Mesendoderm (in vitro differentiated cells): ENCODE measurements at regions not wholly inside any gene's neighbourhood (a gene's known extent, or its start where the extent isn't known, plus 50 kb on each side); places are given as distances from the start of the nearest gene placed in this dataset.
A peak's percentile ranks its signal among the peaks of the same experiment; 100 is the strongest.

Experiments used
- DNase-seq: peaks from one replicate; pipeline ENCODE4 v3.0.0; 2013
- H2AK5ac ChIP-seq: 2 replicates; pipeline ENCODE4 v1.6.1; 2013; ENCODE audit warnings: low read length, inconsistent platforms
- H2BK120ac ChIP-seq: 2 replicates; pipeline ENCODE4 v1.6.1; 2013; ENCODE audit warnings: low read depth, mild to moderate bottlenecking, low read length, moderate library complexity, mixed read lengths
- H2BK15ac ChIP-seq: replicated peaks from 2 replicates; pipeline ENCODE4 v1.6.1; 2013; ENCODE audit warnings: low read depth, mild to moderate bottlenecking, moderate library complexity
- H2BK5ac ChIP-seq: 2 replicates; pipeline ENCODE4 v1.6.1; 2013; ENCODE audit warnings: low read length, inconsistent platforms
- H3K18ac ChIP-seq: 2 replicates; pipeline ENCODE4 v1.6.1; 2013; ENCODE audit warnings: mild to moderate bottlenecking, low read length, mixed read lengths
- H3K23ac ChIP-seq: one replicate; pipeline ENCODE4 v1.6.1; 2013; ENCODE audit warnings: low read length
- H3K27ac ChIP-seq: 2 replicates; pipeline ENCODE4 v1.5.1; 2013; ENCODE audit warnings: low read depth, mild to moderate bottlenecking, inconsistent platforms, low read length, moderate library complexity
- H3K27me3 ChIP-seq: 2 replicates; pipeline ENCODE4 v1.6.1; 2013; ENCODE audit warnings: low read length, control low read depth, mild to moderate bottlenecking, inconsistent platforms; ENCODE audit not compliant: insufficient read depth, poor library complexity
- H3K36me3 ChIP-seq: 2 replicates; pipeline ENCODE4 v1.6.1; 2013; ENCODE audit warnings: low read length, inconsistent platforms; ENCODE audit not compliant: control insufficient read depth, insufficient read depth
- H3K4ac ChIP-seq: one replicate; pipeline ENCODE4 v1.6.1; 2013; ENCODE audit warnings: low read depth, mild to moderate bottlenecking, low read length, moderate library complexity
- H3K4me1 ChIP-seq: 2 replicates; pipeline ENCODE4 v1.6.1; 2013; ENCODE audit warnings: low read depth, low read length, inconsistent platforms; ENCODE audit not compliant: control insufficient read depth
- H3K4me2 ChIP-seq: 2 replicates; pipeline ENCODE4 v1.6.1; 2013; ENCODE audit warnings: low read length
- H3K4me3 ChIP-seq: 2 replicates; pipeline ENCODE4 v1.5.1; 2013; ENCODE audit warnings: mild to moderate bottlenecking, low read length
- H3K56ac ChIP-seq: one replicate; pipeline ENCODE4 v1.6.1; 2013; ENCODE audit warnings: low read length
- H3K79me1 ChIP-seq: 2 replicates; pipeline ENCODE4 v1.6.1; 2013; ENCODE audit warnings: low read length, inconsistent platforms
- H3K79me2 ChIP-seq: 2 replicates; pipeline ENCODE4 v1.6.1; 2013; ENCODE audit warnings: mild to moderate bottlenecking, low read length; ENCODE audit not compliant: control insufficient read depth, insufficient read depth
- H3K9ac ChIP-seq: 2 replicates; pipeline ENCODE4 v1.6.1; 2013; ENCODE audit warnings: low read length, inconsistent platforms
- H4K5ac ChIP-seq: one replicate; pipeline ENCODE4 v1.6.1; 2013; ENCODE audit warnings: low read length
- H4K8ac ChIP-seq: one replicate; pipeline ENCODE4 v1.6.1; 2013; ENCODE audit warnings: low read depth, mild to moderate bottlenecking, control low read depth, low read length, moderate library complexity
- WGBS: extraction: QIAGEN DNeasy Blood & Tissue Kit; methylation state at CpG from one replicate; pipeline ENCODE4 v1.1.7; 2013; ENCODE audit warnings: low lambda C conversion rate, missing lambda C conversion rate; ENCODE audit not compliant: insufficient coverage; ENCODE audit errors: extremely low coverage; 5-methylcytosine and 5-hydroxymethylcytosine counted together

- Histone ChIP-seq H2BK120ac (no peak overlapping the region), H3K4ac (no peak overlapping the region), H3K56ac (no peak overlapping the region), H4K5ac (no peak overlapping the region), H3K4me3 (no peak overlapping the region), H3K9ac (no peak overlapping the region), H2BK5ac (no peak overlapping the region), H3K4me1 (peaks cover 8% of the 10 kb centered on the region), H3K27me3 (no peaks in the 10 kb centered on the region), H3K18ac (no peak overlapping the region), H3K27ac (no peak overlapping the region), H3K79me1 (no peaks in the 10 kb centered on the region), H4K8ac (no peak overlapping the region), H3K23ac (no peak overlapping the region), H3K79me2 (no peaks in the 10 kb centered on the region), H3K4me2 (no peak overlapping the region), H2AK5ac (no peak overlapping the region), H3K36me3 (no peaks in the 10 kb centered on the region), H2BK15ac (no peak overlapping the region)
- WGBS: no CpG with 5 or more reads among the region's 7 CpGs
- peak; percentile 80 for DNase-seq
These were observed 73.7 kb upstream of the DLG1 start for GRCh38 chr3:197372047-197372661.

- Histone ChIP-seq H3K23ac (no peak overlapping the region), H2BK15ac (no peak overlapping the region), H3K27ac (no peak overlapping the region), H3K79me1 (no peaks in the 10 kb centered on the region), H3K4me3 (no peak overlapping the region), H2AK5ac (no peak overlapping the region), H3K9ac (no peak overlapping the region), H4K5ac (no peak overlapping the region), H2BK5ac (no peak overlapping the region), H3K36me3 (no peaks in the 10 kb centered on the region), H3K4ac (no peak overlapping the region), H3K4me1 (peaks cover 8% of the 10 kb centered on the region), H3K18ac (no peak overlapping the region), H3K27me3 (no peaks in the 10 kb centered on the region), H3K4me2 (no peak overlapping the region), H3K79me2 (no peaks in the 10 kb centered on the region), H2BK120ac (no peak overlapping the region), H3K56ac (no peak overlapping the region), H4K8ac (no peak overlapping the region)
- DNase-seq: no peak
- no CpG with 5 or more reads among the region's 1 CpG for WGBS
These were observed 73.2 kb upstream of the DLG1 start for GRCh38 chr3:197371591-197372046.

GRCh38 chr3:197369545-197369944, 71.1 kb upstream of the DLG1 start:
- no peaks in the 10 kb centered on the region for H3K79me2 ChIP-seq
- H3K4me2 ChIP-seq: no peak overlapping the region
- H4K8ac ChIP-seq: no peak overlapping the region
- no peak for DNase-seq
- peaks cover 8% of the 10 kb centered on the region for H3K4me1 ChIP-seq
- no peak overlapping the region for H3K9ac ChIP-seq
- H2AK5ac ChIP-seq: no peak overlapping the region
- H2BK120ac ChIP-seq: no peak overlapping the region
- H3K23ac ChIP-seq: no peak overlapping the region
- H3K27me3 ChIP-seq: no peaks in the 10 kb centered on the region
- H2BK5ac ChIP-seq: no peak overlapping the region
- no peak overlapping the region for H3K18ac ChIP-seq
- WGBS: no CpG with 5 or more reads among the region's 2 CpGs
- H4K5ac ChIP-seq: no peak overlapping the region
- H3K36me3 ChIP-seq: no peaks in the 10 kb centered on the region
- no peak overlapping the region for H3K4me3 ChIP-seq
- H3K56ac ChIP-seq: no peak overlapping the region
- no peak overlapping the region for H2BK15ac ChIP-seq
- no peak overlapping the region for H3K4ac ChIP-seq
- H3K27ac ChIP-seq: no peak overlapping the region
- no peaks in the 10 kb centered on the region for H3K79me1 ChIP-seq

DNA sequence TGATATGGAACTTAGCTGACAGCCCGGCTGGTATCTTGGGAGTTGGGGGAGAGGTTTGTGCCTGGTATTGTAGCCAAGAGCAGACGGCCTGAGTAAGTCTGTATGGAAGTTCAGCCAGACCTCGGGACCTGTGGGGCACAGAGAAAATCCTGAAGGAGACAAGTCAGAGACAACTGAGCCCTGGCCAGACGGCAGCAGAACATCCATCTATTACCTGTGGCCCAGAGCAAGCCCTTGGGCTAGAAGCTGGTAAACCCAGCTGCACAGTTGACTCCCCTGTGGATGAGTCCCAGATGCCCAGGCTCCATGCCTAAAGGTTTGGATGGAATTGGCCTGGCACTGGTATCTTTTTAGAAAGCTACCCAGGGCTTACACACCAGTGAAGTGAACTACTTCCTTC, 70.4 kb upstream of the DLG1 start:
- Histone ChIP-seq H2BK120ac (no peak overlapping the region), H3K4ac (no peak overlapping the region), H3K27ac (no peak overlapping the region), H3K27me3 (no peaks in the 10 kb centered on the region), H3K4me1 (peaks cover 11% of the 10 kb centered on the region), H3K18ac (peak overlapping the region; percentile 34), H2BK5ac (no peak overlapping the region), H2BK15ac (no peak overlapping the region), H3K4me3 (no peak overlapping the region), H4K8ac (no peak overlapping the region), H3K79me1 (no peaks in the 10 kb centered on the region), H3K23ac (no peak overlapping the region), H3K56ac (no peak overlapping the region), H3K79me2 (no peaks in the 10 kb centered on the region), H3K4me2 (no peak overlapping the region), H4K5ac (no peak overlapping the region), H2AK5ac (no peak overlapping the region), H3K9ac (no peak overlapping the region), H3K36me3 (no peaks in the 10 kb centered on the region)
- WGBS: no CpG with 5 or more reads among the region's 4 CpGs
- DNase-seq: no peak

DNA sequence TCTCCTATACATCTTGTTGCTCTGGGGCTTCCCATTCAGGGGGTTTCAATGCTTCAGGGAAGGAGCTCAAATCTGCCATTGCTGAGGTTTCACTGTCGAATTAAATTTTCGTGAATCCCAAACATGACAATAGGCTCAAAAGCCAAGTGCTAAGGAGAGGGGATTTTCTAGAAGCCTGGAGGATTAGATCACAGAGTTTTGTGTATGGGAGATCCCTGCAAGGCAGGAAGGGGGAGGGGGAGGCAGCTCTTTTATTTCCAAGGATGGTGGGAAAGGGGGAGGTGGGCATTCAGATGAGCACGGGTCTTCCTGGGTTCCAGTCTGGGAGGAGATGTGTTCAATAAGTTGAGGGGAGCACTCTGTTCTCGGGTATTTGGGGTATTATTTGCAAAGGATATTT, 69.9 kb upstream of the DLG1 start:
- DNase-seq: peak; percentile 84
- Histone ChIP-seq H3K18ac (peak overlapping the region; percentile 12), H2BK120ac (no peak overlapping the region), H3K27ac (no peak overlapping the region), H3K4me1 (peaks cover 11% of the 10 kb centered on the region), H3K27me3 (no peaks in the 10 kb centered on the region), H3K4me2 (no peak overlapping the region), H2BK5ac (no peak overlapping the region), H3K56ac (no peak overlapping the region), H2BK15ac (no peak overlapping the region), H3K4ac (no peak overlapping the region), H2AK5ac (no peak overlapping the region), H4K8ac (no peak overlapping the region), H3K23ac (no peak overlapping the region), H3K79me2 (no peaks in the 10 kb centered on the region), H3K4me3 (no peak overlapping the region), H3K79me1 (no peaks in the 10 kb centered on the region), H3K36me3 (no peaks in the 10 kb centered on the region), H4K5ac (no peak overlapping the region), H3K9ac (no peak overlapping the region)
- no CpG with 5 or more reads among the region's 4 CpGs for WGBS
